Stimulated activated naive CD4-positive, alpha-beta T cell (primary cell): ENCODE measurements at regions not wholly inside any gene's neighbourhood (a gene's known extent, or its start where the extent isn't known, plus 50 kb on each side); places are given as distances from the start of the nearest gene placed in this dataset.

ENCODE experiments used
- DNase-seq, 6 experiments: peaks; one replicate each; lab custom pipeline; 2025; lab: John Stamatoyannopoulos, UW

DNA sequence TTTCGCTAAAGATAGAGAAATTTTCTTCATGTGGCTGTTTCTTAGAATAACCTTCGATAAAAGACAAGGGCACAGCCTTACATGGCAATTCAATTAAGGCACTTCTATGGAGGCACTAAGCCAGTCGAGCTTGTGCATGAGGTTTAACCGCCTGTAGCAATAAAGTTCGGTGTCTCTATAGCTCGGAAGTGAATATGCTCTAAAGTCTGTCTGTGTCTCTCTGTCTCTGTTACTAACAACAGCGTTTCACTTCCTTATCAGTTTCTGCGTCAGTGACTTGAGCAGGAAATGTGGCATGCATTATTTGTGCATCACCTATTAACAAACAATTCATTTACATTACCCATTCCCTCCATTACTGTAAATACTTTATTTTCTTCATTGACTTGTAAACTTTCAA lies 365.1 kb upstream of the NETO1 start:
- no peak for DNase-seq

DNA sequence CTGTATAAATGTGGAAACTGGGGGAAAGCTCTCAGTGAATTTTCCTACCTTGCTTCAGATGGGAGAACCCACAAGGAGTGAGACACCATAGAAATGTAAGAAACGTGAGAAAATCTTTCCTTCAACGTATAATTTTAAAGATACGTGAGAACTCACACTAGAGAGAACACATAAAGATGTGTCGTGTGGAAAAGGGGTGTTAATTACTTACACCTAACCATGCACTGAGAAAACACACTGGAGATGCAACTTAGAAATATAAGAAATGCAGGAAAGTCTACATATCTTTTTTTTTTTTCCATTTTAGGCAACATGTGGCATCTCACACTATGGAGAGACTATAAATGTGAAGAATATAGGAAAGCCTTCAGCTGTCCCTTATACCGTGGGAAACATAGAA lies 352.9 kb upstream of the NETO1 start:
- no peak for DNase-seq

DNA sequence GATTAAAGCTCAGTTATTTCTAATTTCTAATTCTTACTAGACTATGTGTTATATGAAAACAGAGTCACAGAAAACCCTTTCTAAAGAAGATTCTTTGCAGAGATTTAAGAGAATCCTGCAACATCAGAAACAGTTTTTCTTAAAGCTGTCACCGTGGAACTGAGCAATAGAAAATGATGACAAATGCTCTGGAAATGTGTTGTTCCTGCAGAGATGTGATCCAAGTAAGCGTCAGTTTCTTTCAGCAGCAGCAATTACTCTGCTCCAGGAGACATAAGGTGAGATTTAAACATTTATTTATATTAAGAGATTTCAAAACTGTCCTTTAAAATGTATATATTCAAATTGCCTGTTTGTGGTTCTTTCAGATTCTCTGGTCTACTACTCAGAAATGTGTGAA lies 350.5 kb upstream of the NETO1 start:
- no peak for DNase-seq

DNA sequence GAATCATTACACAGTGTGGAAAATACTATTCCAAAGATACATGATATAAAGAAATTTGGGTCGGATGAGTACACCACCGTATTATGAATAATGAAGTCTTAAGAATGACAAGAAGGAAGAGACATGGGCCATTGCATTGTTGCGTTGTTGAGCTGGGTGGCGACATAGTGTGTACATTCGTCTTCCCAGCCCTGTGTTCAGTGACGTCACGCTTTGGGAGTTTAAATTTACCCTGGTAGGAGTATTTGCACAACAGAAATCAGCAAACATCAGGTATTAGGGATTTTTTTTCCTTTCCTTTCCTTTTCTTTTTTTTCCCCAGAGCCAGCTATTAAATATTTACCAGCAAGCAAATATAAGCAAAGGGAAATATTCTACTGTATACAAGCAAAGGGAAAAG lies 347.2 kb upstream of the NETO1 start:
- no peak for DNase-seq

DNA sequence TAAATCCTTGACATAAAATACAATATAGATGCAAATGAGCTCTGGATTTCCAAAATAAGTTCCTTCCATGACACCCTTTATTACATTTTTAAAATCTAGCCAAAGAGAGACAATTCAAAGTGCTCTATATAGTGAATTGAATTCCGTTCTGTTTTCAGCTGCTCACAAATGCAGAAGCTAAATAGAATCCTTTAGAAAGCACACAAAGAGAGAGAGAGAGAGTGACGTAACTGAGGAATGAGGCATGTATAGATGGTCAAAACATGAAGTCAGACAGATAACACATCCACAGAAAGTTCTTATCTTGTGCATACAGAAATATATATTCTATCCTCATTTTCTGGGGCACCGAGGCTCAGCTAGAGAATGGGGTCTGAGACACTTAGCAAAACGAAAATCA lies 344.7 kb upstream of the NETO1 start:
- DNase-seq, result no peak

DNA sequence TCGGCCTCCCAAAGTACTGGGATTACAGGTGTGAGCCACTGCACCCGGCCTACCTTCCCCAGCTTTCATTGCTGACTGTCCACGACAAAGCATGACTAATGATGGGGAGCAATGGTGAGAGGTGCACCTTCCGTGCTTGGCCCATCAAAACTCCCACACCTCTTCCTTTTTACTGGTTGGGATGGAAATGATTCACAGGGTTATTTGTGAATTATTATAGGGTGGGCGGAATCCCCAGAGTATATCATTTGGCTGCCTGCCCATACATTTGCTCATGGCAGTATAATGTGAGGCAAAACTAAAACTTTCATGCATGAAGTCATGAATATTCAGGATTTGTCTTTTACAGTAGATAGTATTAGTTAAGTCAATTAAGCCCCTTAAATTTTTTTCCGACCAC lies 334.2 kb upstream of the NETO1 start:
- DNase-seq, result no peak

DNA sequence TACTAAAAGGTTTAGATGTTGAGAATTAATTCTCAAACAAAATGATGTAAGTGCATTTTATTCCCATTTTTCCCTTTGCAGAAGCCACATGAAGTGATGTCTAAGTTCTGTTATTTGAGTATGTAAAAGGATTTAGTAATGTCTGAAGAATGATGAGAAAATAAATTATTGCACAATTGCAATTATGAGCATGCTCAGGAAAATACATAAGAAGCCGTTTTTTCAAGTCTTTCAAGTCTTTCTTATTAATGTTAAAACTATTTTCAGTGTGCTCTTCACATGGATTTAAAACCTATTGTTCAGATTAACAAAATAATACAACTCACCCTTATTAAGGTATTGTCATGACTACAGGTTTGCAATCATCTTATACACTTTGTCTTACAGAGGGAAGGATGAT lies 331.4 kb upstream of the NETO1 start:
- DNase-seq, result no peak

DNA sequence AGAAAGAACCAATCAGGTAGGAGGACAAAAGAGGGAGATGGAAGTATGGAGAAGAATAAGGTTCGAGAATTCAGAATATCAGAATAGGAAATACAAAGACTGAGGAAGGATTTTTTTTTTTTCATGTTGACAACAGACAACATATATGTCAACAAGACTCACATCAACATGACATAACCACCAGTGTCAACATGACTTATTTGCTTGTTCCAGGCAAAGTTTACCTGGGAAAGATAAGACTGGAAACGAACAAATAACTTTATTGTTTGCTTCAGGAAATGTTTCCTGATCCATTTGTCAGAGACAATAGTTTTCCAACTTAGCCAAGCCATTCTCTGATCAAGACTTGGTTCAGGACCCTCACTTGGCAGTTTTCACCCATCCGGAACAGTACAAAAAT lies 321.9 kb upstream of the NETO1 start:
- DNase-seq, result no peak

DNA sequence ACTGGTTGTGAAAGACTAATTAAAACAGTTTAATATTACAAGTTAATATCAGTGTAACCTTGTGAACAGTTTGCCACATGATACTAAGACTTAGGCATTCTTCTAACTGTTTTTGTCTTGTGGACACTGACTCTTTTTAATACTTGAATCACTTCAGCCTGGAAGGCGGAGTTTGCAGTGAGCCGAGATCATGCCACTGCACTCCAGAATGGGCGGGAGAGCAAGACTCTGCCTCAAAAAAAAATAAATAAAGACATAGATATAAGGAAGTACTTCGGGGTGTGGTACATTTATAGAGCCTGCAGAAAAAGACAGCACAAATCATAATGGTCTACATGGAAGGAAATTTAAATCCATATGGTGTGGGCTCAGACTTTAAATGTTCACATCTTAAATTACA lies 300.4 kb upstream of the NETO1 start:
- DNase-seq, result no peak

DNA sequence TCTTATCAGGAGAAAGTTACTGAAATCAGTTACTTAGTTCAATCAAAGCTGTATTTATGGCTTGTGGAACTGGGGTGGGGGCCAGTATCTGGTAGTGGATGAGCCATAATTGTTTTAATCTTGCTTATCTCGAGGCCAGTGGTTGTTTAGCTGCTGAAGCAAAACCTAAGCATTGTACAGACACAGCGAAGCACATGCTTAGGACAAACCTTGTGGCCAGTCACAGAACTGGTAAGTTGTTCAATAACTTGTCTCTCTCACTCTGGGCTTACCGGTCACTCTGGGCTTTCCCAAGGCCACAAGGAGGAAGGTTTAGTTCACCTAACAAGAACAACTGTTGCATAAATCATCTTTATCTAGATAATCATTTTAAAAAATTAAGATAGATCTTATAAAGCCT lies 296.6 kb upstream of the NETO1 start:
- DNase-seq, result no peak

DNA sequence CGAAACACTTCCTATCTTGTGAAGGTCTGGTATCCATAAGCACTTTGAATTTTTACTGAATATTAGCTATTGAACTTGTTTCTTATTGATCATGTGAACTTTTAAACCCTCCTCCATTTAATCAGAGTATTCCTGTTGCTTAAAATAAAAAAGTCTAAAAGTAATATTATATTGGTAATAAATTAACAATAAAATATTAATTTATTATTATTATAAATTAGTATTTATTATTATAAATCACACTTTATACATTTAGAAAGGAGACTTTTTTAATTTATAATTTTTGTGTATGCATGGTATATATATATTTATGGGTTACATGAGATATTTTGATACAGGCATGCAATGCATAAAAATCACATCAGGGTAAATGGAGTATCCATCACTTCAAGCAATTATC lies 295.4 kb upstream of the NETO1 start:
- DNase-seq, result no peak

DNA sequence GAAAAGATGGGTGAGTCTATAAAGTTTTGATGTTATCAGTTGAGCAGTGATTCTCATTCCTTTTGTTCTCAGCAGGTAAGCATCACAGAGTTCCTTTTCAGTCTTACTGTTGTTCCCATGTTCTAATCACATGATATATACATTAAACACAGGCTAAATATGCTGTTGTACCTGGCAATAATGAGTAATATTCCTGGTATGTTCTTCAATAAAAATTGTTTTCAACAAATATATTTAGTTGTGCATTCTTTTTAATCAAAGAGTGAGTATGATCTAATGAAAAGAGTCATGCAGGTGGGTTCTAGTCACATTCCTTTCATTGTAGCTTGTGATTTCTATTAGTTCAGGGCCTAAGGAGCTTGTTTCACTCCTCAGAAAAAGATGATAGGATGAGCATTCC lies 288.3 kb upstream of the NETO1 start:
- no peak for DNase-seq

DNA sequence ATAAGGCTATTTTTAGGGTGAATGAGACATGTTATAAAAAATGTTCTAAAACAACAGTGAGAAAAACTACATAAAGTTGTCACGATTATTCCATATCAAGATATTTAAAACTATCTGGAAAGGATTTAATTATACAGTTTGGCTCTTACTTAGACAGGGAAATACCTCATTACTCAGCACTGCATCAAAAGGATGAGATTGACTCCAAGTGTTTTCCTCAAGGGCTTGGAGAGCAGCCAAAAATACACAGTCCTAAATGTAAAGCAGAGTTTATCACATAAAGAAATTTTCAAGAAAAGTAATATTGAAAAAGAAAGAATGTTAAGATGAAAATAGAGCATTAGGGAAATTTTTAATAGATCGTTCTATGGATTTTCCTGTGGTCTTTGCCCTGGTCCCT lies 285.5 kb upstream of the NETO1 start:
- no peak for DNase-seq

DNA sequence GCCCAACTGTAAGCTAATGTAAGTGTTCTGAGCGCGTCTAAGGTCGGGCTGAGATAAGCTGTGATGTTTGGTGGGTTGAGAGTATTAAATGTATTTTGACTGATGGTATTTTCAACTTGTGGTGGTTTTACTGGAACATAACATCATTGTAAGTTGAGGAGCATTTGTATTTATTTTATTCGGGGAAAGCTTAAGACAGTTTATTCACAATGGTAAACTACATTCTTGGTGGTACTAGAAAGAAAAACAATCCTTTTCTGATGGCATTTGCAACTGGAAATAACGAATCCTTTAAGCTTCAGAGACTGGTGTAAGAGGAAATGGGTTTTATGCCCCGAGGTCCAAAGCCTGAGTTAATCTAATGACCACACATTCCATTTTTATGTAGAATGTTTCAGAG lies 283.3 kb upstream of the NETO1 start:
- no peak for DNase-seq

DNA sequence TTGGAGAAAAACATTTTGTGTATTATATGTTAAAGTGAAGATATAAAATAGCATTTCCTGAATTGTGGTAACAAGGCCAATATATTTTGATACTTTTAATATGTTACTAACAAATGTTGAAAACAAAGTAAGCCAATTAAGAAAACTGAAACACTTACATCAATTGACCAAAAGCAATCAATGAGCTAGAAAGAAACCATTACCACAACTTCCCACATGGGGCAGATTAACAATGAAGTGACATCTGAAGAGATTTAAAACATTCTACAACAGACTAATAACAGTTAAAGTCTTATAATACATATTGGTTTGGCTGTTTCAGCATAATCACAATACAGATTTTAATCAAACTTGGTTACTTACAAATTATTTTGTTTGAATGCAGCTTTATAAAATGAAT lies 282.4 kb upstream of the NETO1 start:
- no peak for DNase-seq

DNA sequence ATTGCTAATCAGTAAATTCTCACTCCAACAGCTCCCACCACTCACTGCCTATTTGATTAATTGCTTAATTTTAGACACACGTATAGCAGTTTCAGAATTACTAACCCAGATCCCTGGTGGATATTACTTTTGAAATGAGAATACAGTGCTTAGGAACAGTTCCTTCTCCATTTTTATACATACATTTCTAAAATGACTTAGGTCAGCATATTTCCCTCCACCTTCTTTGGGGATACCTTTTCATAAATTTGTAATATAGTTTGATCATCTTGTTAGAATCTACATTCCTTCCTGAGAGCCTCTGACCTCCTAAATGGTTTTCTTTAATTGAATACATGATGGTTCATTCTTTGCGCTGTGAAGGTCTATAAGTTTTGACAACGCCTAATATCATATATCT lies 279.8 kb upstream of the NETO1 start:
- no peak for DNase-seq

DNA sequence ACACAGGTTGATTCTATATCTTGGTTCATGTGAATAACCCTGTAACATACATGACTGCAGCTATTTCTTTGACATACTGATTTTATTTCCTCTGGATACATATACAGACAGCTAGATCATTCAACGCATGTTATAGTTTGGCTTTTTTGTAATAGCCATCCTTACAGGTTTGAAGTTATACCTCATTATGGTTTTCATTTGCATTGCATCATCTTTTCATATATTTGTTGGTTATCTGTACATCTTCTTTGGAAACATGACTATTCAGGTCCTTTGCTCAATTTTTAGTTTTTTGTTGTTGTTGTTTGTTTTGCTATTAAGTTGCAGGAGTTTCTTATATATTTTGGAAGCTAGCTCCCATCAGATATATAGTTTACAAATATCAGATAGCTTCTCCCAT lies 276.2 kb upstream of the NETO1 start:
- DNase-seq, result no peak

DNA sequence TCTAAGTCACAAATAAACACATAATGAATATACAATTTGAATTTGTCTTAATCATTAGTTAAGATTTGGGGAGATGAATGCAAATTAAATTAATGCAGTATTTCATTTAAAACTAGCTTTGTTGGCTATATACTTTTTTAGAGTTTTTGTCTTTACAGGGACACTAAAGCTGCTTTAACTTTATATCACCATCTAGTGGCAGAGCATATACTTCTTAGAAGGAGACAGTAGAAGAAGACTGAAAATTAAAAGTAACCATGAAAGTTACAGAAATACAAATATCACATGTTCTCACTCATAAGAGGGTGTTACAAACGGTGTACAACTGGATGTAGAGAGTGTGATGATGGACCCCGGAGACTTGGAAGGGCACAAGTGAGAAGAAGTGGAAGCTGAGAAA lies 268.3 kb upstream of the NETO1 start:
- no peak for DNase-seq

DNA sequence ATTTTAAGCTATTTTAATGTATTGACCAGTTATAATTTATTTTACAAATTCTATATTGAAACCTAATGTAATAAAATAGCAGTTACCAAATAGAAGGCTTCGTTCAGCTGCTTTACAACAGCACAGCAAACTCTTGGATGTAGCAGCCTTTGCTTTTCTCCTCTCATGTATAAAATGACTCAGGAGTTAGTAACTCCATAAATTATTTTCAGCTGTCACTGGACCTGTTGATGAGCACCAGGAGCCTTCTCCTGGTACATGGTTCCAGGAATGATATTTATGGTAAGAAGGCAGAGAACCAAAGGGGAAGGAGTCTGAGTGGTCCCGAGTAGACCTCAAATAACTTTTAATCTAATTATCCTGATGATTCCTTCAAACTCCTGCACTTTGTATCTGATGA lies 256.4 kb upstream of the NETO1 start:
- DNase-seq, result no peak

DNA sequence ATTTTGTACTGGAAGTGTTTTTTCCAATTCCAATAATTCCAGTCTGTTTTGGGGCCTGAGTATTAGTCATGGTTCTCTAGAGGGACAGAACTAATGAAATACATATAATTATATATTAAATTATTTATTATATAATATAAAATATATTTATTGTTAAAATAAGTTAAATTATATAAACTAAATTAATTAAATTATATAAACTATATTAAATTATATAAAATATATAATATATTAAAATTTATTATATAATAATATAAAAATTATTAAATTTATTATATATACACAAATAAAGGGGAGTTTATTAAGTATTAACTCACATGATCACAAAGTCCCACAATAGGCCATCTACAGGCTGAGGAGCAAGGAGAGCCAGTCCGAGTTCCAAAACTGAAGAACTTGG lies 253.4 kb upstream of the NETO1 start:
- no peak for DNase-seq

DNA sequence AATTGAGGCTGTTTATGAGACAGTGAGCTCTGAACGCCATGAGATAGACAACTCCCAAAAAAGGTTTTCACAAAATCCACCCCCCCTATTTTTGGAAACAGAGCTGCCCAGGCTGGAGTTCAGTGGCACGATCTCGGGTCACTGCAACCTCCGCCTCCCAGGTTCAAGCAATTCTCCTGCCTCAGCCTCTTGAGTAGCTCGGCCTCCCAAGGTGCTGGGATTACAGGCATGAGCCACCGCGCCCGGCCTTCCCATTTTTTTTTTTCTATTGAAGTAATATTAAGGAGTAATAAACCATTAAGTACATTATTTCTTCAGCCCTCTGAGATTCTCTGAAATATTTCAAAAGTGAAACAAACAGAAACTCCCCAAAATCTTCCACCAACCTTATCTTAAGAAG lies 252.8 kb upstream of the NETO1 start:
- DNase-seq, result no peak

DNA sequence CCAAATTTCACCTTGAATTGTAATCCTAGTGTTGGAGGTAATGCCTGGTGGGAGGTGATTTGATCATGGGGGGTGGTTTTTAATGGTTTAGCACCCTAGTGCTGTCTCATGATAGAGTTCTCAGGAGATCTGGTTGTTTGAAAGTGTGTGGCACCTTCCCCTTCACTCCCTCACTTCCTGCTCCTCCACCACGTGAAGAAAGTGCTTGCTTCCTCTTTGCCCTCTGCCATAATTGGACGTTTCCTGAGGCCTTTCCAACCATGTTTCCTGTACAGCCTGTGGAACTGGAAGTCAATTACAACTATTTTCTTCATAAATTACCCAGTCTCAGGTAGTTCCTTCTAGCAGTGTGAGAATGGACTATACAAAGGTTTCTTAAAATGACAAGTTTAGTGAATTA lies 251.8 kb upstream of the NETO1 start:
- DNase-seq, result no peak

DNA sequence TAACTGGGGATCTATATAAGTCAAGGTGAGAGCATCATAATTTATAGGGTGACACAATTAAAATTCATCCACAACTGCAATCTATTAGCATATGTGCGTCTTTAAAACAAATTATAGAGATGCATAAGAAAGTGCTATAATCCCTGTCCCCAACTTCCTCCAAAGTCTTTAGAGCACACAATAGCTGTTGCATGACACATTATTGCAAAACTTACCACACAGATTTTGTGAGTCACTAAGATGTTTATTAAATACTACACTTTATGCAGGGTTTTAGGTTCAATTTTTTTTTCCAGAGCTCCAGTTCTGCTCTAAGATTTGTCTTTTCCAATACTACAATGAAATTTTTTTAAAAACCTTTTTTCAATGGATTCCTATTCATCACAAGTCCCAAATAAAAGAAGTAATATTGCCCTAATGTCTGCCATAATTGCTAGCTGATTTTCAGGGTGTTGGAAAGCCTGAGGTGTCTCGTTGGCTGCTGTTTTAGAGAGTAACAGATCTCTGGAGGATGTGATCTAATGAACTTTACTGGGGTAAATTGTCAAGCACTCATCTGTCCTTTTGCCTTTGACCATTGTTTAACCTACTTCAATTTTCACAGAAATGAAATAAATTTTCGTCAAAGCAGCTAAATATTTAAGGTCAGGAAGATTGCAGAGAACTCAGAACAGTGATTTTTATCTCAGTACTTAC lies 250.5 kb upstream of the NETO1 start:
- no peak for DNase-seq

DNA sequence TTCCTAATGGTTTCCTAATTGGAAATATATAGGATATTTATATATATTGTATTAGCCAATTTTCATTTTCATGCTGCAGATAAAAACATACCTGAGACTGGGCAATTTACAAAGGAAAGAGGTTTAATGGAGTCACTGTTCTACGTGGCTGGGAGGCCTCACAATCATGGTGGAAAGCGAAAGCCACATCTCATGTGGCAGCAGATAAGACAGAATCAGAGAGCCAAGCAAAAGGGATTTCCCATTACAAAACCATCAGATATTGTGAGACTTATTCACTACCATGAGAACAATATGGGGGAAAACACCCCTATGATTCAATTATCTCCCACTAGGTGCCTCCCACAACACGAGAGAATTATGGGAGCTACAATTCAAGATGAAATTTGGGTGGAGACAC lies 242.5 kb upstream of the NETO1 start:
- DNase-seq, result no peak

DNA sequence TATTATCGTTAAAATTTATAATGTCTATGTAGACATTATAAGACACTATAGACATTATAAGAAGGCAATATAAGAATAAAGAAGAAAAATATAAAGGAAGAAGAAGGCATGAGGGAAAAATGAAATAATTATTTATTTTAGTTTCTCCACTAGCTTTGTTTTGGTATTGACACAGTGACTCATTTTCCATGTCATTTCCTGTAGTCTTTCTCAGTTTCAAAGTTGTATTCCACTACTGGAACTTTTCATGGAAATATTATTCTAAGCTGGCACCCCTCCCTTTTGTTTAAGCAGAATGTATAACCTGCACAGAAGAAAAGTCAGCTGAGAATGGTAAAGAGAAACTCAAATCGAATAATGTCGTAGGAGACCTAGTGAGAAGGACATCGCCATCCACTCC lies 234.2 kb upstream of the NETO1 start:
- no peak for DNase-seq
